WTC11 (cell line): ENCODE measurements at regions not wholly inside any gene's neighbourhood (a gene's known extent, or its start where the extent isn't known, plus 50 kb on each side); places are given as distances from the start of the nearest gene placed in this dataset.

ENCODE experiments used
- ATAC-seq: fragments of 200-7000 bp; cut with Tn5 transposase; 2 replicates; pipeline ENCODE4 v1.10.0; 2021; ENCODE audit warnings: mild to moderate bottlenecking, moderate library complexity
- CTCF ChIA-PET: fragments of 300-600 bp; sonication (Branson Sonifier 250); formaldehyde crosslinking; loops from one replicate; lab custom pipeline; 2021; ENCODE audit warnings: antibody characterized with exemption; lab: Charles Lee
- POLR2A ChIA-PET: fragments of 350-600 bp; sonication (Branson Sonifier 250); formaldehyde crosslinking; loops from one replicate; lab custom pipeline; 2021; ENCODE audit warnings: antibody characterized with exemption; lab: Charles Lee
- DNase-seq: peaks from one replicate; pipeline ENCODE4 v3.0.0; 2021; ENCODE audit warnings: low spot score
- H3K27ac Mint-ChIP-seq: 2 replicates; pipeline ENCODE4 v1.8.0; 2021; ENCODE audit warnings: mixed read lengths
- H3K27me3 Mint-ChIP-seq: 2 replicates; pipeline ENCODE4 v1.8.0; 2021; ENCODE audit warnings: low read depth, mild to moderate bottlenecking, moderate library complexity, mixed read lengths
- H3K36me3 Mint-ChIP-seq: 2 replicates; pipeline ENCODE4 v1.8.0; 2021; ENCODE audit warnings: mixed read lengths
- H3K4me1 Mint-ChIP-seq: 2 replicates; pipeline ENCODE4 v1.8.0; 2022; ENCODE audit warnings: mixed read lengths
- H3K4me3 Mint-ChIP-seq: 2 replicates; pipeline ENCODE4 v1.8.0; 2021; ENCODE audit warnings: mild to moderate bottlenecking, moderate library complexity, mixed read lengths
- H3K9me3 Mint-ChIP-seq: 2 replicates; pipeline ENCODE4 v1.8.0; 2021; ENCODE audit warnings: mixed read lengths
- FOXK1 ChIP-seq: sonication (generic); formaldehyde crosslinking; IDR thresholded peaks from 2 replicates; pipeline ENCODE4 v1.8.0; 2022; ENCODE audit warnings: mild to moderate bottlenecking, moderate library complexity, missing genetic modification reagents
- FOXP1 ChIP-seq: sonication (generic); formaldehyde crosslinking; IDR thresholded peaks from 2 replicates; pipeline ENCODE4 v1.8.0; 2022; ENCODE audit warnings: missing genetic modification reagents, mild to moderate bottlenecking, moderate library complexity, borderline replicate concordance
- HMGA2 ChIP-seq: fragments of 250-450 bp; sonication (Bioruptor Pico); IDR thresholded peaks from 2 replicates; pipeline ENCODE4 v1.4.0; 2021; ENCODE audit warnings: mild to moderate bottlenecking, moderate library complexity
- JAZF1 ChIP-seq: fragments of 250-450 bp; sonication (Bioruptor Pico); IDR thresholded peaks from 2 replicates; pipeline ENCODE4 v1.9.0; 2021; ENCODE audit warnings: moderate library complexity, mild to moderate bottlenecking, inconsistent platforms
- NFE2L1 ChIP-seq: sonication (generic); formaldehyde crosslinking; IDR thresholded peaks from 2 replicates; pipeline ENCODE4 v1.8.1; 2023; ENCODE audit warnings: missing genetic modification reagents
- OVOL2 ChIP-seq: fragments of 250-450 bp; sonication (Bioruptor Pico); IDR thresholded peaks from 2 replicates; pipeline ENCODE4 v1.9.0; 2021; ENCODE audit warnings: mild to moderate bottlenecking, borderline replicate concordance
- TEAD1 ChIP-seq: sonication (generic); formaldehyde crosslinking; IDR thresholded peaks from 2 replicates; pipeline ENCODE4 v1.8.0; 2022; ENCODE audit warnings: mild to moderate bottlenecking, missing genetic modification reagents
- TEAD4 ChIP-seq: sonication (generic); formaldehyde crosslinking; IDR thresholded peaks from 2 replicates; pipeline ENCODE4 v1.8.0; 2022; ENCODE audit warnings: mild to moderate bottlenecking, missing genetic modification reagents
- ZBTB21 ChIP-seq: sonication (generic); formaldehyde crosslinking; IDR thresholded peaks from 2 replicates; pipeline ENCODE4 v1.8.1; 2023; ENCODE audit warnings: mild to moderate bottlenecking, missing genetic modification reagents, borderline replicate concordance
- ZNF232 ChIP-seq: sonication (generic); formaldehyde crosslinking; IDR thresholded peaks from 2 replicates; pipeline ENCODE4 v1.8.0; 2022; ENCODE audit warnings: mild to moderate bottlenecking, missing genetic modification reagents
- TF ChIP-seq, protein P1 (sequence below): sonication (generic); formaldehyde crosslinking; IDR thresholded peaks from 2 replicates; pipeline ENCODE4 v1.8.1; 2023; ENCODE audit warnings: mild to moderate bottlenecking, missing genetic modification reagents, moderate library complexity
- TF ChIP-seq, protein P2 (sequence below): fragments of 250-450 bp; sonication (Bioruptor Pico); IDR thresholded peaks from 2 replicates; pipeline ENCODE4 v1.8.0; 2021; ENCODE audit warnings: mild to moderate bottlenecking
- TF ChIP-seq, protein P3 (sequence below): sonication (generic); formaldehyde crosslinking; IDR thresholded peaks from 2 replicates; pipeline ENCODE4 v1.8.1; 2022; ENCODE audit warnings: missing genetic modification reagents, borderline replicate concordance
- TF ChIP-seq, protein P4 (sequence below): sonication (generic); formaldehyde crosslinking; IDR thresholded peaks from 2 replicates; pipeline ENCODE4 v1.8.1; 2022; ENCODE audit warnings: low read depth, missing genetic modification reagents, borderline replicate concordance
- TF ChIP-seq, protein P5 (sequence below): sonication (generic); formaldehyde crosslinking; IDR thresholded peaks from 2 replicates; pipeline ENCODE4 v1.8.0; 2022; ENCODE audit warnings: mild to moderate bottlenecking, missing genetic modification reagents
- TF ChIP-seq, protein P6 (sequence below): fragments of 250-450 bp; sonication (Bioruptor Pico); IDR thresholded peaks from 2 replicates; pipeline ENCODE4 v1.9.0; 2021; ENCODE audit warnings: mild to moderate bottlenecking
- TF ChIP-seq, protein P7 (sequence below): sonication (generic); formaldehyde crosslinking; IDR thresholded peaks from 2 replicates; pipeline ENCODE4 v1.8.0; 2023; ENCODE audit warnings: mild to moderate bottlenecking, missing genetic modification reagents
- TF ChIP-seq, protein P8 (sequence below): sonication (generic); formaldehyde crosslinking; IDR thresholded peaks from 2 replicates; pipeline ENCODE4 v1.8.1; 2022; ENCODE audit warnings: low read depth, mild to moderate bottlenecking, moderate library complexity, missing genetic modification reagents, borderline replicate concordance
- TF ChIP-seq, protein P9 (sequence below): sonication (generic); formaldehyde crosslinking; IDR thresholded peaks from 2 replicates; pipeline ENCODE4 v1.8.0; 2023; ENCODE audit warnings: missing genetic modification reagents, mild to moderate bottlenecking, borderline replicate concordance
- TF ChIP-seq, protein P10 (sequence below): sonication (generic); formaldehyde crosslinking; IDR thresholded peaks from 2 replicates; pipeline ENCODE4 v1.8.1; 2023; ENCODE audit warnings: mild to moderate bottlenecking, missing genetic modification reagents, moderate library complexity

DNA sequence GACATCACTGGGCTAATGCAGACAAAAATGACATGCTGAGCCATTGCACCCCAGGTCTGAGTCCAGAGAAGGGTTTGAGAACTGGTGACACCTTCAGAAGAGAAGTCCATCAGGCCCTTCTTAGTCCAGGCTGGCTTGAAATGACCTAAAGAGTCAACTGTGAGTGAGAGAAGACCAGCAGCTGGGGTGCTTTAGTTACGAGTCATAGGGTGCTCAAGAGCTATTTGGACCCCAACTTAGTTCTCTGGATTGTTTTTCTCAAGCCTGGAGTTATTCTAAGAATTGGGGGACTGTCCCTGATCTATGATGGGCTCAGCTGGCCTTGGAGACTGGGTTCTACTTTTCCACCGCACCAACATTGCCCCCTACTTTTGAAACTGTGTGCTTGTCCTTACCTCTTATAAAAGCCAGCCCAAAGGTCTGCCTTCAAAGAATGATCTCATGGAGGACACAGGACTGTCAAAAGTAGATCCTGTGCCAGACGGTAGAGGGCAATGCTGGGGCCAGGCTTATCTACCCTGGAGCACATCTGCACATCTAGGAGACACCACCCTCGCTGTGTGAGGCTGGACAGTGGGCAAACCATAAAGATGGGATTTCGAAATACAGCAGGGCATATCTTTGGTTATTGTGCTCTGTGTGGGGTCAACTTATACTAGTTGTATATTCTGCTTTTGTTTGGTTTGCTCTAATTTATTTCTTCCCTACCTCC, 333.0 kb upstream of the SLC14A2 start:
- ATAC-seq (no peak), DNase-seq (no peak)
- ChIA-PET CTCF (no interaction called here), POLR2A (no interaction called here)
- Mint-ChIP-seq H3K36me3 (no peaks in the 10 kb centered on the region), H3K4me1 (peaks cover 3% of the 10 kb centered on the region; the same call in 1 of the 2 replicates), H3K9me3 (no peaks in the 10 kb centered on the region), H3K27ac (no peak overlapping the region), H3K4me3 (no peak overlapping the region), H3K27me3 (no peaks in the 10 kb centered on the region; the same call in 1 of the 2 replicates)
- TF ChIP-seq TEAD1 (CRISPR knock-in tag) (no peak), ZNF232 (CRISPR knock-in tag) (no peak), TEAD4 (CRISPR knock-in tag) (no peak), ZBTB21 (no peak), JAZF1 (CRISPR knock-in tag) (no peak), FOXP1 (no peak), HMGA2 (CRISPR knock-in tag) (no peak), OVOL2 (no peak), NFE2L1 (CRISPR knock-in tag) (no peak), FOXK1 (CRISPR knock-in tag) (no peak)
- TF ChIP-seq, protein P1, sequence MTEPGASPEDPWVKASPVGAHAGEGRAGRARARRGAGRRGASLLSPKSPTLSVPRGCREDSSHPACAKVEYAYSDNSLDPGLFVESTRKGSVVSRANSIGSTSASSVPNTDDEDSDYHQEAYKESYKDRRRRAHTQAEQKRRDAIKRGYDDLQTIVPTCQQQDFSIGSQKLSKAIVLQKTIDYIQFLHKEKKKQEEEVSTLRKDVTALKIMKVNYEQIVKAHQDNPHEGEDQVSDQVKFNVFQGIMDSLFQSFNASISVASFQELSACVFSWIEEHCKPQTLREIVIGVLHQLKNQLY (CRISPR knock-in tag), result no peak
- TF ChIP-seq, protein P2, sequence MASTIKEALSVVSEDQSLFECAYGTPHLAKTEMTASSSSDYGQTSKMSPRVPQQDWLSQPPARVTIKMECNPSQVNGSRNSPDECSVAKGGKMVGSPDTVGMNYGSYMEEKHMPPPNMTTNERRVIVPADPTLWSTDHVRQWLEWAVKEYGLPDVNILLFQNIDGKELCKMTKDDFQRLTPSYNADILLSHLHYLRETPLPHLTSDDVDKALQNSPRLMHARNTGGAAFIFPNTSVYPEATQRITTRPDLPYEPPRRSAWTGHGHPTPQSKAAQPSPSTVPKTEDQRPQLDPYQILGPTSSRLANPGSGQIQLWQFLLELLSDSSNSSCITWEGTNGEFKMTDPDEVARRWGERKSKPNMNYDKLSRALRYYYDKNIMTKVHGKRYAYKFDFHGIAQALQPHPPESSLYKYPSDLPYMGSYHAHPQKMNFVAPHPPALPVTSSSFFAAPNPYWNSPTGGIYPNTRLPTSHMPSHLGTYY (CRISPR knock-in tag), result no peak
- TF ChIP-seq, protein P3, sequence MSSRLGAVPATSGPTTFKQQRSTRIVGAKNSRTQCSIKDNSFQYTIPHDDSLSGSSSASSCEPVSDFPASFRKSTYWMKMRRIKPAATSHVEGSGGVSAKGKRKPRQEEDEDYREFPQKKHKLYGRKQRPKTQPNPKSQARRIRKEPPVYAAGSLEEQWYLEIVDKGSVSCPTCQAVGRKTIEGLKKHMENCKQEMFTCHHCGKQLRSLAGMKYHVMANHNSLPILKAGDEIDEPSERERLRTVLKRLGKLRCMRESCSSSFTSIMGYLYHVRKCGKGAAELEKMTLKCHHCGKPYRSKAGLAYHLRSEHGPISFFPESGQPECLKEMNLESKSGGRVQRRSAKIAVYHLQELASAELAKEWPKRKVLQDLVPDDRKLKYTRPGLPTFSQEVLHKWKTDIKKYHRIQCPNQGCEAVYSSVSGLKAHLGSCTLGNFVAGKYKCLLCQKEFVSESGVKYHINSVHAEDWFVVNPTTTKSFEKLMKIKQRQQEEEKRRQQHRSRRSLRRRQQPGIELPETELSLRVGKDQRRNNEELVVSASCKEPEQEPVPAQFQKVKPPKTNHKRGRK (CRISPR knock-in tag), result no peak
- TF ChIP-seq, protein P4, sequence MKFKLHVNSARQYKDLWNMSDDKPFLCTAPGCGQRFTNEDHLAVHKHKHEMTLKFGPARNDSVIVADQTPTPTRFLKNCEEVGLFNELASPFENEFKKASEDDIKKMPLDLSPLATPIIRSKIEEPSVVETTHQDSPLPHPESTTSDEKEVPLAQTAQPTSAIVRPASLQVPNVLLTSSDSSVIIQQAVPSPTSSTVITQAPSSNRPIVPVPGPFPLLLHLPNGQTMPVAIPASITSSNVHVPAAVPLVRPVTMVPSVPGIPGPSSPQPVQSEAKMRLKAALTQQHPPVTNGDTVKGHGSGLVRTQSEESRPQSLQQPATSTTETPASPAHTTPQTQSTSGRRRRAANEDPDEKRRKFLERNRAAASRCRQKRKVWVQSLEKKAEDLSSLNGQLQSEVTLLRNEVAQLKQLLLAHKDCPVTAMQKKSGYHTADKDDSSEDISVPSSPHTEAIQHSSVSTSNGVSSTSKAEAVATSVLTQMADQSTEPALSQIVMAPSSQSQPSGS (CRISPR knock-in tag), result no peak
- TF ChIP-seq, protein P5, sequence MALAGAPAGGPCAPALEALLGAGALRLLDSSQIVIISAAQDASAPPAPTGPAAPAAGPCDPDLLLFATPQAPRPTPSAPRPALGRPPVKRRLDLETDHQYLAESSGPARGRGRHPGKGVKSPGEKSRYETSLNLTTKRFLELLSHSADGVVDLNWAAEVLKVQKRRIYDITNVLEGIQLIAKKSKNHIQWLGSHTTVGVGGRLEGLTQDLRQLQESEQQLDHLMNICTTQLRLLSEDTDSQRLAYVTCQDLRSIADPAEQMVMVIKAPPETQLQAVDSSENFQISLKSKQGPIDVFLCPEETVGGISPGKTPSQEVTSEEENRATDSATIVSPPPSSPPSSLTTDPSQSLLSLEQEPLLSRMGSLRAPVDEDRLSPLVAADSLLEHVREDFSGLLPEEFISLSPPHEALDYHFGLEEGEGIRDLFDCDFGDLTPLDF (CRISPR knock-in tag), result no peak
- TF ChIP-seq, protein P6, sequence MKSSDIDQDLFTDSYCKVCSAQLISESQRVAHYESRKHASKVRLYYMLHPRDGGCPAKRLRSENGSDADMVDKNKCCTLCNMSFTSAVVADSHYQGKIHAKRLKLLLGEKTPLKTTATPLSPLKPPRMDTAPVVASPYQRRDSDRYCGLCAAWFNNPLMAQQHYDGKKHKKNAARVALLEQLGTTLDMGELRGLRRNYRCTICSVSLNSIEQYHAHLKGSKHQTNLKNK, result no peak
- TF ChIP-seq, protein P7, sequence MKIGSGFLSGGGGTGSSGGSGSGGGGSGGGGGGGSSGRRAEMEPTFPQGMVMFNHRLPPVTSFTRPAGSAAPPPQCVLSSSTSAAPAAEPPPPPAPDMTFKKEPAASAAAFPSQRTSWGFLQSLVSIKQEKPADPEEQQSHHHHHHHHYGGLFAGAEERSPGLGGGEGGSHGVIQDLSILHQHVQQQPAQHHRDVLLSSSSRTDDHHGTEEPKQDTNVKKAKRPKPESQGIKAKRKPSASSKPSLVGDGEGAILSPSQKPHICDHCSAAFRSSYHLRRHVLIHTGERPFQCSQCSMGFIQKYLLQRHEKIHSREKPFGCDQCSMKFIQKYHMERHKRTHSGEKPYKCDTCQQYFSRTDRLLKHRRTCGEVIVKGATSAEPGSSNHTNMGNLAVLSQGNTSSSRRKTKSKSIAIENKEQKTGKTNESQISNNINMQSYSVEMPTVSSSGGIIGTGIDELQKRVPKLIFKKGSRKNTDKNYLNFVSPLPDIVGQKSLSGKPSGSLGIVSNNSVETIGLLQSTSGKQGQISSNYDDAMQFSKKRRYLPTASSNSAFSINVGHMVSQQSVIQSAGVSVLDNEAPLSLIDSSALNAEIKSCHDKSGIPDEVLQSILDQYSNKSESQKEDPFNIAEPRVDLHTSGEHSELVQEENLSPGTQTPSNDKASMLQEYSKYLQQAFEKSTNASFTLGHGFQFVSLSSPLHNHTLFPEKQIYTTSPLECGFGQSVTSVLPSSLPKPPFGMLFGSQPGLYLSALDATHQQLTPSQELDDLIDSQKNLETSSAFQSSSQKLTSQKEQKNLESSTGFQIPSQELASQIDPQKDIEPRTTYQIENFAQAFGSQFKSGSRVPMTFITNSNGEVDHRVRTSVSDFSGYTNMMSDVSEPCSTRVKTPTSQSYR (CRISPR knock-in tag), result no peak
- TF ChIP-seq, protein P8, sequence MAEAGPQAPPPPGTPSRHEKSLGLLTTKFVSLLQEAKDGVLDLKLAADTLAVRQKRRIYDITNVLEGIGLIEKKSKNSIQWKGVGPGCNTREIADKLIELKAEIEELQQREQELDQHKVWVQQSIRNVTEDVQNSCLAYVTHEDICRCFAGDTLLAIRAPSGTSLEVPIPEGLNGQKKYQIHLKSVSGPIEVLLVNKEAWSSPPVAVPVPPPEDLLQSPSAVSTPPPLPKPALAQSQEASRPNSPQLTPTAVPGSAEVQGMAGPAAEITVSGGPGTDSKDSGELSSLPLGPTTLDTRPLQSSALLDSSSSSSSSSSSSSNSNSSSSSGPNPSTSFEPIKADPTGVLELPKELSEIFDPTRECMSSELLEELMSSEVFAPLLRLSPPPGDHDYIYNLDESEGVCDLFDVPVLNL (CRISPR knock-in tag), result no peak
- TF ChIP-seq, protein P9, sequence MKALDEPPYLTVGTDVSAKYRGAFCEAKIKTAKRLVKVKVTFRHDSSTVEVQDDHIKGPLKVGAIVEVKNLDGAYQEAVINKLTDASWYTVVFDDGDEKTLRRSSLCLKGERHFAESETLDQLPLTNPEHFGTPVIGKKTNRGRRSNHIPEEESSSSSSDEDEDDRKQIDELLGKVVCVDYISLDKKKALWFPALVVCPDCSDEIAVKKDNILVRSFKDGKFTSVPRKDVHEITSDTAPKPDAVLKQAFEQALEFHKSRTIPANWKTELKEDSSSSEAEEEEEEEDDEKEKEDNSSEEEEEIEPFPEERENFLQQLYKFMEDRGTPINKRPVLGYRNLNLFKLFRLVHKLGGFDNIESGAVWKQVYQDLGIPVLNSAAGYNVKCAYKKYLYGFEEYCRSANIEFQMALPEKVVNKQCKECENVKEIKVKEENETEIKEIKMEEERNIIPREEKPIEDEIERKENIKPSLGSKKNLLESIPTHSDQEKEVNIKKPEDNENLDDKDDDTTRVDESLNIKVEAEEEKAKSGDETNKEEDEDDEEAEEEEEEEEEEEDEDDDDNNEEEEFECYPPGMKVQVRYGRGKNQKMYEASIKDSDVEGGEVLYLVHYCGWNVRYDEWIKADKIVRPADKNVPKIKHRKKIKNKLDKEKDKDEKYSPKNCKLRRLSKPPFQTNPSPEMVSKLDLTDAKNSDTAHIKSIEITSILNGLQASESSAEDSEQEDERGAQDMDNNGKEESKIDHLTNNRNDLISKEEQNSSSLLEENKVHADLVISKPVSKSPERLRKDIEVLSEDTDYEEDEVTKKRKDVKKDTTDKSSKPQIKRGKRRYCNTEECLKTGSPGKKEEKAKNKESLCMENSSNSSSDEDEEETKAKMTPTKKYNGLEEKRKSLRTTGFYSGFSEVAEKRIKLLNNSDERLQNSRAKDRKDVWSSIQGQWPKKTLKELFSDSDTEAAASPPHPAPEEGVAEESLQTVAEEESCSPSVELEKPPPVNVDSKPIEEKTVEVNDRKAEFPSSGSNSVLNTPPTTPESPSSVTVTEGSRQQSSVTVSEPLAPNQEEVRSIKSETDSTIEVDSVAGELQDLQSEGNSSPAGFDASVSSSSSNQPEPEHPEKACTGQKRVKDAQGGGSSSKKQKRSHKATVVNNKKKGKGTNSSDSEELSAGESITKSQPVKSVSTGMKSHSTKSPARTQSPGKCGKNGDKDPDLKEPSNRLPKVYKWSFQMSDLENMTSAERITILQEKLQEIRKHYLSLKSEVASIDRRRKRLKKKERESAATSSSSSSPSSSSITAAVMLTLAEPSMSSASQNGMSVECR (CRISPR knock-in tag), result no peak
- TF ChIP-seq, protein P10, sequence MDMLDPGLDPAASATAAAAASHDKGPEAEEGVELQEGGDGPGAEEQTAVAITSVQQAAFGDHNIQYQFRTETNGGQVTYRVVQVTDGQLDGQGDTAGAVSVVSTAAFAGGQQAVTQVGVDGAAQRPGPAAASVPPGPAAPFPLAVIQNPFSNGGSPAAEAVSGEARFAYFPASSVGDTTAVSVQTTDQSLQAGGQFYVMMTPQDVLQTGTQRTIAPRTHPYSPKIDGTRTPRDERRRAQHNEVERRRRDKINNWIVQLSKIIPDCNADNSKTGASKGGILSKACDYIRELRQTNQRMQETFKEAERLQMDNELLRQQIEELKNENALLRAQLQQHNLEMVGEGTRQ (CRISPR knock-in tag), result no peak
